ENCODE measurements at regions not wholly inside any gene's neighbourhood (a gene's known extent, or its start where the extent isn't known, plus 50 kb on each side); places are given as distances from the start of the nearest gene placed in this dataset.
"Not testable (repeated sequence)": the region's sequence is repeated elsewhere in the genome, so short reads cannot be mapped to it uniquely, and the experiment has no call there.

- no peak overlapping the region for H3K4me3 ChIP-seq (ENCODE audit: low read depth, low read length)
- POLR2A ChIA-PET: no interaction called here
- no peak for TF ChIP-seq CTCF (IDR thresholded peaks at IDR 0.05; ENCODE audit: insufficient read depth, low read depth, low read length)
These were observed 1009.9 kb upstream of the USP15 start for GRCh38 chr12:61250303-61250702.

GRCh38 chr12:61251076-61251475 lies 1009.1 kb upstream of the USP15 start:
- no peak for DNase-seq (ENCODE audit: low read depth)
- Histone ChIP-seq H3K27me3 (ENCODE audit: control insufficient read depth, insufficient read depth, low read length) (no peaks in the 10 kb centered on the region), H3K36me3 (ENCODE audit: control insufficient read depth, insufficient read depth, low read length) (no peaks in the 10 kb centered on the region), H3K4me3 (ENCODE audit: low read depth, low read length) (no peak overlapping the region)
- POLR2A ChIA-PET: no interaction called here
- CTCF ChIA-PET: no interaction called here
- TF ChIP-seq CTCF (IDR thresholded peaks at IDR 0.05; ENCODE audit: insufficient read depth, low read depth, low read length): no peak

More at GRCh38 chr12:61250303-61250702, 1009.9 kb upstream of the USP15 start:
- Histone ChIP-seq H3K36me3 (ENCODE audit: control insufficient read depth, insufficient read depth, low read length) (no peaks in the 10 kb centered on the region), H3K27me3 (ENCODE audit: control insufficient read depth, insufficient read depth, low read length) (no peaks in the 10 kb centered on the region)
- DNase-seq (ENCODE audit: low read depth): no peak
- CTCF ChIA-PET: no interaction called here

- Histone ChIP-seq H3K4me3 (ENCODE audit: low read depth, low read length) (no peak overlapping the region), H3K27me3 (ENCODE audit: control insufficient read depth, insufficient read depth, low read length) (no peaks in the 10 kb centered on the region), H3K36me3 (ENCODE audit: control insufficient read depth, insufficient read depth, low read length) (no peaks in the 10 kb centered on the region)
- ChIA-PET CTCF (no interaction called here), POLR2A (no interaction called here)
- no peak for TF ChIP-seq CTCF (IDR thresholded peaks at IDR 0.05; ENCODE audit: insufficient read depth, low read depth, low read length)
- DNase-seq (ENCODE audit: low read depth): no peak
These were observed 1006.0 kb upstream of the USP15 start for GRCh38 chr12:61254225-61254624.

GRCh38 chr12:61264294-61264693 lies 995.9 kb upstream of the USP15 start:
- H3K36me3 ChIP-seq (ENCODE audit: control insufficient read depth, insufficient read depth, low read length); POLR2A ChIA-PET; DNase-seq (ENCODE audit: low read depth); H3K27me3 ChIP-seq (ENCODE audit: control insufficient read depth, insufficient read depth, low read length); H3K4me3 ChIP-seq (ENCODE audit: low read depth, low read length); CTCF ChIA-PET: not testable (repeated sequence)

GRCh38 chr12:61267474-61267873 lies 992.7 kb upstream of the USP15 start:
- H3K4me3 ChIP-seq (ENCODE audit: low read depth, low read length): no peak overlapping the region
- DNase-seq (ENCODE audit: low read depth): no peak
- POLR2A ChIA-PET: no interaction called here
- CTCF ChIA-PET: no interaction called here
- H3K27me3 ChIP-seq (ENCODE audit: control insufficient read depth, insufficient read depth, low read length): no peaks in the 10 kb centered on the region
- TF ChIP-seq CTCF (IDR thresholded peaks at IDR 0.05; ENCODE audit: insufficient read depth, low read depth, low read length): no peak
- H3K36me3 ChIP-seq (ENCODE audit: control insufficient read depth, insufficient read depth, low read length): no peaks in the 10 kb centered on the region

- POLR2A ChIA-PET: no interaction called here
- no peak for DNase-seq (ENCODE audit: low read depth)
- CTCF ChIA-PET: no interaction called here
These were observed 987.8 kb upstream of the USP15 start for GRCh38 chr12:61272441-61272840.

More at GRCh38 chr12:61272441-61272840, 987.8 kb upstream of the USP15 start:
- H3K27me3 ChIP-seq (ENCODE audit: control insufficient read depth, insufficient read depth, low read length): no peaks in the 10 kb centered on the region
- no peak for TF ChIP-seq CTCF (IDR thresholded peaks at IDR 0.05; ENCODE audit: insufficient read depth, low read depth, low read length)
- no peaks in the 10 kb centered on the region for H3K36me3 ChIP-seq (ENCODE audit: control insufficient read depth, insufficient read depth, low read length)
- no peak overlapping the region for H3K4me3 ChIP-seq (ENCODE audit: low read depth, low read length)

Data from BJ (cell line).